ENCODE measurements at regions not wholly inside any gene's neighbourhood (a gene's known extent, or its start where the extent isn't known, plus 50 kb on each side); places are given as distances from the start of the nearest gene placed in this dataset.

DNA sequence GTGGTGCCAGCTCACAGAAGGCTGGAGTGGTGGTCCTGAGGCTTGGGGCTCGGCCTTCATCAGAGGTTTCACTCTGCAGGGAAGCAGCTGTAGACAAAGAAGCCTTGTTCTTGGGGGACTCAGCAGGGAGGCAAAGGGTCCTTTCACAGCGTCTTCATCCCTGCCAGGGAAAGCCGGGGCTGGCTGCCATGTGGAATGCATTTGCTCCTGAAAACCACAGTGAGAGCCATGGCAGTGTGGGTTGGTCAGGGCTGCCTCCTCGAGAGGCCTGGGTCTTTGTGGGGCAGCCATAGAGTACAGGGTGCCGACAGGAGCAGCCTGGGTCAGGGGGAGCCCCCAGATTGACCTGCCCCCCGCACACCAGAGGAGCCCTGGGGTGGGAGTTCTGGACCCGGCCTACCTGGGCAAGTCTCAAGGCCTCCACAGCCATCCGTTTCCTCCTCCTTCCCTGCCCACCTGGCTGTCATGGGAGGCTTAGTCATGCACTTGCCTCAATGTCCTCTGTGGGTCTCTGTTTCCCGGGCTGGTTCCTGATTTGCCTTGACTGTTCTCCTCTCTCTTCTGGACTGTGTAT, 144.0 kb downstream of the CDC5L start:
- no peak for DNase-seq (ENCODE audit: low read depth)

DNA sequence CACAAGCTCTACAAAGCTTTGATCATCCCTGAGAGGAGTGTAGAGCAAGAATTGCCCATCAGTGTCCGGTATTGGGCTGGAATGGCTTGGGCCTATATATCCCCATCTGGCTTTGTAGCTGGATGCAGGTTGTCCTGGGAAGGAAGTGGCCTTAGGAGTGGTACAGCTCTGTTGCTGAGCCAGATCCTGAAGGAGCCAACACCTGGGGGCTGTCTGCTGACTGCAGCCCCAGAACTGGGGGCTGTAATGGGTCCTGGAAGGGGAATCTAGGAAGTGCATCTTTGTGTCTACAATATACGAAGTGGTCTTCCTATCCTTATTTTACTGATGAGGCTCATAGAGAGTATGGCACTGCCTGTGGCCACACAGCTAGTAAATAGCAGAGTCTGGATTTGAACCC, 145.9 kb downstream of the CDC5L start:
- DNase-seq (ENCODE audit: low read depth) = no peak

DNA sequence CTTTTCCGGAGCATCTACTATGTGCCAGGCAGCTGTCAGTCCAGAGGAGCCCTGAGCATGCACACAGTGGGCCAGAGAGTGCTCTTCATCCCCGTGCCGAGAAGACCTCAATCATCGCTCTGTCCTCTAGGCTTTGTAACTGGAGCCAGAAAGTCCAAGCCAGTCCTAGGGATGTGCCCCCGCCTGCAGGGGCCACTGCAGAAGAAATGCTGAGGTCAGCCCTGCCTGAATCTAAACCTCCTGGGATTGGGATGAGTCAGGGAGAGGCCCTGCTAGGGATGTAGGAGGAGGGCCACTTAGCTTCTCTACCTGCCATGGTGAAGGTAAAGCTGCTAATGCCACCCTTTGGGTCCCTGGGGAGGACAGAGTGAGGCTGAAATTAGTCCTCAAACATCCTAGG, 146.8 kb downstream of the CDC5L start:
- no peak for DNase-seq (ENCODE audit: low read depth)

DNA sequence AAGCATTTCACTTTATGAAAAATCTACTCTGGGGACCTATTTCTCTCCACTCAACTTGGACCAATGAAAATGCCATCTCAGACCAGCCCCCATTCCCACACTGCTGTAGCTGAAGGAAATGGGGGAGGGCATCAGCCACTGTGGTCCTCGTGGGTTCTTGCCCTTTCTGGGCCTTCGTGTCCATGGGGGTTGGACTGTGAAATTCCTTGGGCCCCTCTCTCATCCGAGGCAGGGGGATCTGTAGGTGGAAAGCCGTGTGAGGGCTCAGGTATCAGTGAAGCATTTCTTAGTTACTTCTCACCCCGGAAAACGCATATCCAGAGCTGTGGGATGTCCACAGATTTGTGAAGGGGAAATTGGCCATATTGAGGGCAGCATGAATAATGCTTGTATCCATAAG, 147.9 kb downstream of the CDC5L start:
- DNase-seq (ENCODE audit: low read depth) = no peak

DNA sequence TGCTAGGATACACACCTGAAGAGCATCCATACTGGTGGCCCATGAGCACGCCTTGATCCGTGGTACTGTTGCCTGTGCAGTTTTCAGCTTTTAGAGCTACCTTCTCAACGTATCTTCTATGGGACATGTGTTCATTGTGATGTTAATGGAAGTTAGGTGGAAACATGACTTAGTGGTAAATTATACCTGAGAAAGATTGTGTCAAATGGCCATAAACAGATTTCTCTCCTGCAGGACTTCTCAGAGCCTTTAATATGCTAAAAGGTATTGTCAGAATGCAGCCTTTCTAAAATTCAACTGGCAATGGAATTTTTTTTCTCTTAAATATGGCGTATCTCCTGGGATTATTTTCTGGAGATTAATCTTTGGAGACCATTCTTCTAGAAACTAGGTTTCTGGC, 148.5 kb downstream of the CDC5L start:
- no peak for DNase-seq (ENCODE audit: low read depth)

DNA sequence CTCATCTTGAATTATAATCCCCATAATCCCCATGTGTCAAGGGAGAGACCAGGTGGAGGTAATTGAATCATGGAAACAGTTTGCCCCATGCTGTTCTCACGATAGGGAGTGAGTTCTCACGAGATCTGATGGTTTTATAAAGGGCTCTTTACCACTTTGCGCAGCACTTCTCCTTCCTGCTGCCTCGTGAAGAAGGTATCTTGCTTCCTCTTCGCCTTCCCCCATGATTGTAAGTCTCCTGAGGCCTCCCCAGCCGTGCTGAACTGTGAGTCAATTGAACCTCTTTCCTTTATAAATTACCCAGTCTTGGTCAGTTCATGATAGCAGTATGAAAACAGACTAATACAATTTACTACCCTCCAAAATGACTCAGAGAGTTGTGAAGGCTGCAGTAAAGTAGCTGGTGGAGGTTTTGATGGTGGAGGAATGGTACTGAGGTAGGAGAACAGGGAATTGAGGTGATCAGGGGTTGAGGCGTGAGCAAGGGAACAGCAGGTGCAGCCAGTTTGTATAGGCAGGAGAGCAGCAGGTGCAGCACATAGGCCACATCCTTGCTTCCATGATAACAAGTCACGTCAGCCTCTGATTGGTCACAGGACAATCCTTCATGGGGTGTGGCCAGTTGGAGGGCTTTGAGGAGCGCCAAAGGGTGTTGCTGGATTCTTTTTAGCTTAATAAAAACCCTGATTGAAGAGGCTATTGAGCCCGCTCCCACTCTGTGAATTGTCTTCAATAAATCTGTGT, 150.0 kb downstream of the CDC5L start:
- DNase-seq (ENCODE audit: low read depth) = no peak

DNA sequence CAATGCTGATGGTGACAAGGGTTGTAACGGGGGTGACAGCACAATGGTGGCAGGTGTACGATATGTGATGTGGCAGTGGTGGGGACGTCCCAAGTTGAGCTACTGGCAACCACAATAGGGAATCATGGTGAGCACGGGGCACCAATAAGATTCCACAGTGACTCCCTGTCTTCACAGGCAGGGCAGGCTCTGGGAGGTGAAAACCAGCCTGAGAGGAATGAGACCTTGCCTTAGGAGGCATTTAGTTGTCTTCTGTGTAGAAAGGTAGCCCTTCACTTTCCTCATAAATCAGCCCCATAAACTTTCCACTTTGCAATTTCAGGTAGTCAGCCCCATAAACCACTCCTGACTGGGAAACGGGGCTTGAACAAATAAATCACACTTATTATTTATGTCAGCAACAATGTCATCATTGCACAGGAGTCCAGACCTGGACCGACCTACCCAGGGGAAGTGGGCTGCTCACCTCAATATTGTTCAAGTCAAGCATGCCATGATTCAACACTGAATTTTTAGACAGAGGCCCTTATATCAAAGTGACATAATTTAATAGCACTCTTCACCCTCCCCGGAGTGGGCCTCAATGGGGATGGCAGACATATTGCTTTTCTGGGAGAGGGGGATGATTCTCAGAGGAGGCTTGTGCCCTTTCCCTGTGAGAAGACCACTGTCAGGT, 150.8 kb downstream of the CDC5L start:
- DNase-seq (ENCODE audit: low read depth) = no peak

DNA sequence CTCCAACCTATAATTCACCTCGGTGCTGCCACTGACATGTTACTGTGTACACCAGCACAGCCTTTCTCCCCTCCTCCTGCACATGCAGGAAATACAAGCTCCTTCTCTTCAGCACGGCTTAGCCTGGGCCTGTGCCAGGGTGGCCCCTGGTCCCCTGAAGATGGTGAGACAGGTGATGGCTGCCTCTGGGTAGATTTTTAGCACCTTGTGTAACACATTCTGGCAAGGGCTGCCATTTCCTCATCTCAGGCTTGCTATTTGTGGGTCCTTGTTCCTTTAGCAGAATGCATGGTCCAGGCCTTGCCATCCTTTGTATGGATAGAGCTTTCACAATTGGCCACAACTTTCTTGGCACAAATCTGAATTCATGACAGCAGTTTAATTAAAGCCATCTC, 151.3 kb downstream of the CDC5L start:
- no peak for DNase-seq (ENCODE audit: low read depth)

DNA sequence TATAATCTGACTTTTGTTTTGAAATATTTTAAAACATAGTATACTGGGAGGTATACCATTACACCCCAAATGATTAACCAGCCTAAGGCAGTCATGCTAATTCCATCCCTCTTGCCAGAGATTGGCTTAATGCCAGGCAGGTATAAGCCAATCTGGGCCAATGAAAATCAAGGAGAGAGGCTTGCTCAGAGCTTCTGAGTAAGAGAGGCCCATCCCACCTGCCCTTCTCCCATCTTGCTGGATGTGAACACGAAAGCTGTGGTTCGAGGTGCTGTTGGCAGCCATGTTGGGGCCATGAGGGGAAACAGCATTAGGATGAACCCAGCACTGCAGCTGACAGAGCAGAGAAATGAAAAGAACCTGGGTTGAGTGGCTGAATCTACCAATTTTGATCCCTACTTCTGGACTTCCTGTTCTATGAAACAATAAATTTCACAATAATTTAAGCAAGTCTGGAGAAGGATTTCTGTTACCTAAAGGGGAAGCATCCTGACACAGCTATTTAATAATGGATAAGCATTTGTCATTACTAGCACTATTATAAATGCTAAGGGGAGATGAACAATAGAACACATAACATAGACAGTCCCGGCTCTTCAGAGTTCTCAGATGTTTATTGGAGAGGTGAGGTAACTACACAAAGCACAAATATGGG, 152.3 kb downstream of the CDC5L start:
- no peak for DNase-seq (ENCODE audit: low read depth)

DNA sequence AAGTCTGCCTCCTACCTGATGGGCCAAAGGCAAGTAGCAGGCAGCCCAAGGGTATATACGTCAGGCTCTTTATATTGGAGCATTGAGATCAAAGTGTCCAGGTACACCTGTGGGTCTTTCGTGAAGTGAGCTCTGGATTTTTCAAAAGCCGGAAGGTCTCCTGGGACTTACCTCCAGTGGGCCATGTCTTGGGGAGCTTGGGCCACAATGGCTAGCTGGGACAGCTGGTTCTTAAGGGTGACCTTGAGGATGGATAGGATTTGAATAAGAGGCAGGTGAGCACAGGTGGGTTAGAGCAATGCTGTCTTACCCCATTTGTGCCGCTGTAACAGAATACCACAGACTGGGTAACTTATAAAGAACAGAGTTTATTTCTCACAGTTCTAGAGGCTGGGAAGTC, 153.4 kb downstream of the CDC5L start:
- no peak for DNase-seq (ENCODE audit: low read depth)

DNA sequence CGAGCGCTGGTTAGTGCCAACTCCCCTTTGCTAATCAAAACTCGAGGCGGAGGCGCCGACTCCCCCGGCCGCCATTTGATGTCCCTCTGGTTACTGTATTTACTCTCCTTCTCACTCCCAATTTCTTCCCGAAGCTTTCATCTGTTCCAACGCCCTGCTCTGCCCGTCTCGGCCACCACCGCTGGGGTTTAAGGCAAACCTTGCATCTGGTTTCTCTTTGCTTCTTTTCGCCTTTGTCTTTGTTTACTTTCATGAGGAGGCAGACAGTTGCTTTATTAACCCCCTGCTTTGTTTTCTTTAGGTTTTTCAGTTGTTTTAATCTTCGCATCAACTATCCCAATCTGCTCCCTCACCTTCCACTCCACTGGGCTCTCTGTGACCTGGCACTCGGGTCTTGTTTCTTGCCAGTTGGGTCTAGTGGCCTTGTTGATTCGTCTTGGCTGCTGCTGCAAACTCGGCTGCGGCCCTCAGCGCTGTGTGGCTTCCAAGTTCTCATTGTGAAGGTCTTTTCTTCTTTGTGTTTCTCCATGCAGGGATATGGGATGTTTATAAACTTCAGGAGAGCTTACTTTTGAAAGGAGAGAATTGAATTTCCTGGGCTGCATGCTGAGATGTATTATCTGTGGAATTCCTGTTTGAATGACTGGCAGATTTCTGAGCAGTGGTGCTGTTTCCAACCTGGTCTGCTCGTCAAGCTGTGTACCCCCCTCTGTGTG, 155.1 kb downstream of the CDC5L start:
- no peak for DNase-seq (ENCODE audit: low read depth)

DNA sequence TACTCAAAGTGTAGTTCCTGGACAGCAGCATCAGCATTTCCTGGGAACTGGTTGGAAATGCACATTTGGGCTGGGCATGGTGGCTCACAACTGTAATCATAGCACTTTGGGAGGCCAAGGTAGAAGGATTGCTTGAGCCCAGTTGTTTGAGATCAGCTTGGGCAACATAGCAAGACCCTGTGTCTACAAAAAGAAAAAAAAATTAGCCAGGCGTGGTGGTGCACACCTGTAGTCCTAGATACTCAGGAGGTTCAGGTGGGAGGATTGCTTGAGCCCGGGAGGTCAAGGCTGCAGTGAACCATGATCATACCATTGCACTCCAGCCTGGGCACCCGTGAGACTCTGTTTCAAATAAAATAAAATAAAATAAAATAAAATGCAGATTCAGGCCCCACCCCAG, 156.2 kb downstream of the CDC5L start:
- no peak for DNase-seq (ENCODE audit: low read depth)

DNA sequence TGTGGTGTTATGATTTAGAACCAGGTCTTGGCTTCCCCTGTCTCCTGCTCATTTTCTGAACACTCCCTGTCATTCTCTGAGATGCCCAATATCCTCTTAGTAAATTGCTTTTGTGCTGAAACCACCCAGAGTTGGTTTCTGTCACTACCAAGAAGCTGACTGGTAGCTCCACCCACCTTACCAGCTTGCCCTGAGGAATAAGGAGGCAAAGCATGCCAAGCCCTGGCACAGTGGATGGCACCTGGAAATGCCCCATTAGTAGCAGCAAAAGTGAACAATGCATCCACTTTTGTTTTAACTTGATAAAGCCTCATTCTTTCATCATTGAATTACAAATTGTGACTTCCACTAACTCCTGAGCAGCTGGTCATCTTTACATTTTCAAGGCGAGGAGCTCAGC, 157.7 kb downstream of the CDC5L start:
- no peak for DNase-seq (ENCODE audit: low read depth)

DNA sequence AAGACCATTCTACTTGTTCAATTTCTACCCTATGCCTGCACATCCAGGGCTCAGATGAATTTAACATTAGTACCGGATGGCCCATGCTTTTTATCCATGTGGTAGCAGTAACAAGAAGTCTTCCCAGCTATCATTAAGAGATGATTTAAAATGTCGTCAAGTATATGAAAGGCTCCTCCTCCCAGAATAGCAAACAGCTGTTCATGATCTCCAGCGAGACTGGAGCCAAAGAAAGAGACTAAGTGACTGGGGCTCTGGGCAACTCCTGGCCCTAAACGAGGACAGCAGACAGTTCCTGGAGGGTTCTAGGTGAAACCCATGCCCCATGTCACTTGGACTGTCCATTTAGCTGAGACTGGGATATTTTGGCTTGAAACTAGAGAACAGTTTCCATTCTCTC, 160.8 kb downstream of the CDC5L start:
- DNase-seq (ENCODE audit: low read depth) = no peak

DNA sequence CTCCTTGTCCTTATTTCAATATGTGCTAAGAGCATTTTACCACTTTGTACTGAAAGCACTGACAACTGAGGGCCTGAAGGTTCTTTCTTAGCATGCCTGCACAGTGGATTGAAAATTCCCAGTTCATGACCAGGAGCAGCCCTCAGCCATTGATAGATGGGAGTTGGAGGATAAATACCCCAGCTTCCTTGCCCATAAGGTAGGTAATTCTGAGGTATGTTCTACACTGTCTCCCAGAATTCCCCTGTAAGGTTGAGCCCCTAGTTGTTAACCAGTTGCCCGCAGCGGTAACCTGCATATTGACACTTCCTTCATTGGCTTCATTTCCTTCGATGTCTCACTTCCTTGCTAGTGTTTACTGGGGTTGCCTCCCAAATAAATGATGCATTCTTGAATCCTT, 162.0 kb downstream of the CDC5L start:
- no peak for DNase-seq (ENCODE audit: low read depth)

DNA sequence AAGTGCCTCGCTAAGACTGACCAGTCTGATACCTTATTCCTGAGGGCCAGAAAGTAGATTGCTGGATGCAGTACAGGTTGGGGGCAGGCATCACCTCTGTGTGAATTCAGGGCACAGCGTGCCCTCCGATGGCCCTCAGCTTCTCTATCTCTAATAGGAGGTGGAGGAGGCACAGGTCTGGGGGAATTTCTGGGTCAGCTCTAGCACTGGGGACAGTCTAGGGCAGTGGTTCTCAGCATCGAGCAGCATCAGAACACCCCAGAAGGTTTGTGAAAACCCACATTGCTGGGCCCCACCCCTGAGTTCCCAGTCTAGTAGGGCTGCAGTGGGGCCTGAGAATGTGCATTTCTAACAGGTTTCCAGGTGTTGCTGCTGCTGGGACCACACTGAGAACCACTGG, 166.7 kb downstream of the CDC5L start:
- no peak for DNase-seq (ENCODE audit: low read depth)

DNA sequence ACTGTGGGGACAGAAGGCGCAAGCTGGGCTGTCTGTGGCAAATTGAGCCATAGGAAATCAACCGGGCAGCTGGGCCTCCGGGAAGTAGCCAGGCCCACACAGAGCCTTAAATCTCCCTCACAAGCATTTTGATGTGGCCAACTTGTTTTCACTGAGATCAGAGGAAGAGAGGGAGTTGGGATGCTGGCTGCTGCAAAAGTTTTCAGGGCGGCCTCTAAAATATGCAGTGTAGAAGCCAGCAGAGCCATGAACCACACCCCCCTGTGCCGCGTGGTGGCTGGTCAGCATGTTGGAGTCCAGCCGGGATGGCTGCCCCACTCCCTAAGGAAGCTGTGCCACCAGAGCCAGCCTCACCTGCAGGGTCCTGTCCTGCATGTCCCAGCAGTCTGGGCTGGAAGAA, 167.4 kb downstream of the CDC5L start:
- no peak for DNase-seq (ENCODE audit: low read depth)

DNA sequence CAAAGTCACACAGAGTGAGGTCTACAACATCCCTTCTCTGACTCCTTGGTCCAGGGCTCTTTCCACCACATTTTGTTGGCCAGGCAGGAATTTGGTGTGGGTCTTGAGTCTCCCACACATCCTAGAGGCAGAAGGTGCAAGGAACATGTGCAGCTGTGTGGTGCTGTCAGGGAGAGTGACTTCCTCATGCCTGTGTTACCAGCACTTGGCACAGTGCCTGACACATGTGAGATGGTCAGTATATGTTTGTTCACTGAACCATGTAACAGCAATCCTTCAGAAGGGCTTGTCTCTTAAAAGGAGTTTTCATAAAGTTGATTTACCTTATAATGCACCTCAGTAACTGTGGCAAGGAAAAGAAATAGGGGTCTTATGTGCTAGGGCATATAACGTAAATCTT, 168.5 kb downstream of the CDC5L start:
- no peak for DNase-seq (ENCODE audit: low read depth)

DNA sequence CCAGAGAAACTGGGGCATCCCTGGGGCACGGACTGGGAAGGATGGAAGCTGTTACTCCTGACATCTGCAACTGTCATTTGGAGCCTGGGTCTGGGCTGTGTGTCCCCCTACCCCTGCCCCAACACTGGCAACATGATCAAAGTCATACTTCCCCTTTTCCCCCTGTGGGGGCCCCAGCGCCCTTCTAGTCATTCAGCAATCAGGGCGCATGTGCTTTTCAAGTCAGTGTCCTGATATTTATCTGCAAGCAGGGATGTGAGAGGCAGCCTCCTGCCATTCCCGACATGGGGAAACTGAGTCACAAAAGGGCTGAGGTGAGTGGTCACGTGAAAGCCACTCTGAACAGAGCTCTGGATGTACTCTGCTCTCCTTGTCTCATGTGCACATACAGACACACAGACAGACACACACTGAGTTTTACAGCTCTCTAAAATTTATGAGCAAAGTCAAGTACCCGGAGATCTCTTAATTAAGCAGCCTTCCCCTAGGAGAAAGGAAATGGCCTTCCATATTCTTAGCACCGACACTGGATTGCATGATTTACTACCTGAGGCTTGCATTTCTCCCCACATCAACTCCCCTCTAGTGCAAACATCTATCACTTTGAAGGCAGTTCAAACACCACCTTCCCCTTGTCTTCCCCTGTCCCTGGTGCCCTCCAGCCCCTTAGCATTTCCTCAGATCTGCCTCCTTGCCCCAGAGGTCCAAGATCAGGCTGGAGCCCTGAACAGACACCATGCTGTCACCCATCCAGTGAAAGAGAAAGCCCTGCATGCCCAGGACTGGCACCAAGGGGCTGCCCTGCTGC, 170.7 kb downstream of the CDC5L start:
- no peak for DNase-seq (ENCODE audit: low read depth)

DNA sequence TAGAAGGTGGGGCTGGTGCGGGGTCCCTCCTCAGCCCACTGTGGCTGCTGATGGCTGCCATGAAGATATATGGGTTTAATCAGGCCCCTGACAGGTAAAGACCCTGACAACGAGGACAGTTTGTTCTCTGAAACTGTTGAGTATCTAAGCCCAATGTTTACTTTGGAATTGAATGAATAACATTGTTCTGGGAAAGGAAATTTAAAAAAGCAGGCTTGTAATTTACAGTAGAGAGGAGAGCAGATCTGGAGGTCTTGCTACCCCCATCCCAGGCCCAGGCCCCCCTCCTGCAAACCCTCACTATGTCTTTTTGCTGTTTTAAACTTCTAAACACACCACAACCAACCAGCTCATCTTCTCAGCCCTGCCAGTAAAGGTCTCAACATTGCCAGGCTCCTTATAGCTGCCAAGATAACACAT, 171.3 kb downstream of the CDC5L start:
- no peak for DNase-seq (ENCODE audit: low read depth)

DNA sequence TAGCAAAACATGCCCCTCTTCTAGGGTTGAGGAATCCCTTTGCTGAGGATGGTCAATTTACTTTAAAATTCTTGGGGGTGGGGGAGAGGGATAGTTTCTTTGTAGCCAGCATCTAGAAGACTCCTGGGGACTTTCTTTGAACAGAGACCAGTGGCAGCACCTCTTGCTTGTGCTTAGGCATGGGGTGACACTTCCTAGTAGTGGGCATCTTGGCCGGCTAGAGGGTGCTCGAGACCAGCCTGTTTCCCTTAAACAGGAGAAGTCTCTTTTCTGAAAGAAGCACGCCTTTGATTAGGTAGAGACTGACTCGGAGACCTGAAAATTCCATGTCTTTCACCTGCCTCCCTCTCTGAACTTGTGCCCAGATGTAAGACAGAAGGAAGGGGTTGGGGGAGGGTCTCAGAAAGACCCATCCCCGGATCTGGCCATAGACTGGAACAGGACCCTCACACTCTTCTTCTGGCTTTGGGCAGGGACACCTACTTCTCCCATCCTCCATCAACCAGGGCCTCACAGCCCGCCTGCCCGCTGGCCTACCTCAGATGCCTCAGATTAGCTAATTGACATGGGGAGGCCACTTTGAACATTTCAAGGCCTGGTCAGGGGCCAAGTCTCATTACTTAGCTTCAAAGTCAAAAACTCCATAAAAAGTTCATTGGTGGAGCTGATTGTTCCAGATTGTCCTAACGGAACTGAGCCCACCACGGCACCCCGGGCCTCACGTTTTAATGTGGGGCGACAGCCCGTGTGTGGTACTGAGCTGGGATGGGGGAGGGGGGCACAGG, 172.2 kb downstream of the CDC5L start:
- no peak for DNase-seq (ENCODE audit: low read depth)
